Activated T-cell treated with anti-CD3 and anti-CD28 coated beads, Interleukin-2, amount 50 U/mL, for 1 hour (primary cell): ENCODE measurements at regions not wholly inside any gene's neighbourhood (a gene's known extent, or its start where the extent isn't known, plus 50 kb on each side); places are given as distances from the start of the nearest gene placed in this dataset.
A peak's percentile ranks its signal among the peaks of the same experiment; 100 is the strongest.

Experiments
- DNase-seq: peaks from one replicate; pipeline ENCODE4 v3.0.0-alpha.2; 2020

- no peak for DNase-seq
Observed at GRCh38 chr1:239539051-239539450, 152.7 kb downstream of the CHRM3 start.

GRCh38 chr1:239539812-239540211, 153.4 kb downstream of the CHRM3 start:
- no peak for DNase-seq

GRCh38 chr1:239543873-239544272, 157.5 kb downstream of the CHRM3 start:
- no peak for DNase-seq

- DNase-seq, result no peak
Observed at GRCh38 chr1:239545466-239545865, 159.1 kb downstream of the CHRM3 start.

- DNase-seq, result no peak
Observed at GRCh38 chr1:239547987-239548386, 161.6 kb downstream of the CHRM3 start.

- no peak for DNase-seq
Observed at GRCh38 chr1:239550178-239550577, 163.8 kb downstream of the CHRM3 start.

- no peak for DNase-seq
Observed at GRCh38 chr1:239555350-239555749, 169.0 kb downstream of the CHRM3 start.

GRCh38 chr1:239558559-239558958, 172.2 kb downstream of the CHRM3 start:
- DNase-seq, result no peak

- no peak for DNase-seq
Observed at GRCh38 chr1:239558991-239559390, 172.6 kb downstream of the CHRM3 start.

GRCh38 chr1:239560921-239561320, 174.6 kb downstream of the CHRM3 start:
- no peak for DNase-seq

GRCh38 chr1:239562095-239562494, 175.7 kb downstream of the CHRM3 start:
- no peak for DNase-seq

GRCh38 chr1:239563681-239564080, 177.3 kb downstream of the CHRM3 start:
- DNase-seq, result no peak

GRCh38 chr1:239566074-239566473, 179.7 kb downstream of the CHRM3 start:
- no peak for DNase-seq

GRCh38 chr1:239570878-239571277, 184.5 kb downstream of the CHRM3 start:
- no peak for DNase-seq

- no peak for DNase-seq
Observed at GRCh38 chr1:239572183-239572582, 185.8 kb downstream of the CHRM3 start.

GRCh38 chr1:239574112-239574511, 187.7 kb downstream of the CHRM3 start:
- DNase-seq, result no peak

GRCh38 chr1:239575113-239575512, 188.7 kb downstream of the CHRM3 start:
- no peak for DNase-seq

- no peak for DNase-seq
Observed at GRCh38 chr1:239583536-239583935, 197.2 kb downstream of the CHRM3 start.

GRCh38 chr1:239586128-239586527, 199.8 kb downstream of the CHRM3 start:
- DNase-seq, result no peak

GRCh38 chr1:239587066-239587465, 200.7 kb downstream of the CHRM3 start:
- DNase-seq, result peak; percentile 22

GRCh38 chr1:239587574-239588369, 201.4 kb downstream of the CHRM3 start:
- no peak for DNase-seq

- no peak for DNase-seq
Observed at GRCh38 chr1:239590556-239590955, 204.2 kb downstream of the CHRM3 start.

GRCh38 chr1:239593527-239593926, 207.2 kb downstream of the CHRM3 start:
- no peak for DNase-seq

- no peak for DNase-seq
Observed at GRCh38 chr1:239600588-239600987, 214.2 kb downstream of the CHRM3 start.

GRCh38 chr1:239601108-239601507, 214.7 kb downstream of the CHRM3 start:
- no peak for DNase-seq
